ENCODE measurements at regions not wholly inside any gene's neighbourhood (a gene's known extent, or its start where the extent isn't known, plus 50 kb on each side); places are given as distances from the start of the nearest gene placed in this dataset.
"Not testable (repeated sequence)": the region's sequence is repeated elsewhere in the genome, so short reads cannot be mapped to it uniquely, and the experiment has no call there.

- DNase-seq = no peak
Observed at GRCh38 chr4:74544655-74545361, 99.9 kb downstream of the AREG start.

- no peak for DNase-seq
Observed at GRCh38 chr4:74545448-74545847, 100.5 kb downstream of the AREG start.

- no peak for DNase-seq
Observed at GRCh38 chr4:74546057-74546456, 101.1 kb downstream of the AREG start.

- no peak for DNase-seq
Observed at GRCh38 chr4:74547042-74547441, 102.1 kb downstream of the AREG start.

GRCh38 chr4:74548561-74548960, 103.6 kb downstream of the AREG start:
- no peak for DNase-seq

GRCh38 chr4:74549936-74550335, 105.0 kb downstream of the AREG start:
- no peak for DNase-seq

- no peak for DNase-seq
Observed at GRCh38 chr4:74555231-74555630, 110.3 kb downstream of the AREG start.

GRCh38 chr4:74555843-74556242, 110.9 kb downstream of the AREG start:
- DNase-seq = no peak

GRCh38 chr4:74559853-74560252, 114.9 kb downstream of the AREG start:
- DNase-seq = no peak

GRCh38 chr4:74567981-74568380, 123.0 kb downstream of the AREG start:
- no peak for DNase-seq

GRCh38 chr4:74570095-74570494, 125.2 kb downstream of the AREG start:
- DNase-seq = no peak

GRCh38 chr4:74578329-74578728, 133.4 kb downstream of the AREG start:
- no peak for DNase-seq

- DNase-seq = not testable (repeated sequence)
Observed at GRCh38 chr4:74578865-74579264, 133.9 kb downstream of the AREG start.

- DNase-seq = no peak
Observed at GRCh38 chr4:74583089-74583700, 138.3 kb downstream of the AREG start.

GRCh38 chr4:74583757-74584156, 138.8 kb downstream of the AREG start:
- no peak for DNase-seq

GRCh38 chr4:74588350-74588749, 143.4 kb downstream of the AREG start:
- DNase-seq = no peak

- no peak for DNase-seq
Observed at GRCh38 chr4:74590476-74590875, 145.5 kb downstream of the AREG start.

GRCh38 chr4:74598611-74599325, 153.8 kb downstream of the AREG start:
- DNase-seq = no peak

GRCh38 chr4:74603186-74603585, 158.2 kb downstream of the AREG start:
- no peak for DNase-seq

- no peak for DNase-seq
Observed at GRCh38 chr4:74608151-74608949, 163.4 kb downstream of the AREG start.

GRCh38 chr4:74610491-74610890, 165.6 kb downstream of the AREG start:
- no peak for DNase-seq

GRCh38 chr4:74612837-74613236, 167.9 kb downstream of the AREG start:
- DNase-seq = no peak

- DNase-seq = no peak
Observed at GRCh38 chr4:74613266-74613665, 168.3 kb downstream of the AREG start.
